ENCODE measurements at regions not wholly inside any gene's neighbourhood (a gene's known extent, or its start where the extent isn't known, plus 50 kb on each side); places are given as distances from the start of the nearest gene placed in this dataset.
"Not testable (repeated sequence)": the region's sequence is repeated elsewhere in the genome, so short reads cannot be mapped to it uniquely, and the experiment has no call there.

- no peak for DNase-seq
These were observed 318.8 kb downstream of the TSN start for GRCh38 chr2:122074201-122074600.

- DNase-seq = no peak
These were observed 319.9 kb downstream of the TSN start for GRCh38 chr2:122075381-122075780.

- DNase-seq = no peak
These were observed 321.7 kb downstream of the TSN start for GRCh38 chr2:122077114-122077513.

- no peak for DNase-seq
These were observed 322.3 kb downstream of the TSN start for GRCh38 chr2:122077771-122078170.

GRCh38 chr2:122078451-122078850 is 323.0 kb downstream of the TSN start:
- DNase-seq = no peak

- DNase-seq = no peak
These were observed 324.4 kb downstream of the TSN start for GRCh38 chr2:122079844-122080243.

GRCh38 chr2:122080316-122080715 is 324.9 kb downstream of the TSN start:
- DNase-seq = no peak

GRCh38 chr2:122080871-122081270 is 325.4 kb downstream of the TSN start:
- no peak for DNase-seq

- no peak for DNase-seq
These were observed 326.3 kb downstream of the TSN start for GRCh38 chr2:122081751-122082150.

GRCh38 chr2:122083256-122084048 is 328.0 kb downstream of the TSN start:
- no peak for DNase-seq

- DNase-seq = not testable (repeated sequence)
These were observed 330.2 kb downstream of the TSN start for GRCh38 chr2:122085672-122086071.

GRCh38 chr2:122094557-122094956 is 339.1 kb downstream of the TSN start:
- DNase-seq = no peak

- no peak for DNase-seq
These were observed 341.3 kb downstream of the TSN start for GRCh38 chr2:122096761-122097160.

GRCh38 chr2:122098306-122098705 is 342.9 kb downstream of the TSN start:
- no peak for DNase-seq

- DNase-seq = no peak
These were observed 344.9 kb downstream of the TSN start for GRCh38 chr2:122100346-122100745.

GRCh38 chr2:122100756-122101155 is 345.3 kb downstream of the TSN start:
- no peak for DNase-seq

- no peak for DNase-seq
These were observed 345.9 kb downstream of the TSN start for GRCh38 chr2:122101319-122101718.

GRCh38 chr2:122105171-122105876 is 349.9 kb downstream of the TSN start:
- DNase-seq = no peak

GRCh38 chr2:122105877-122106206 is 350.4 kb downstream of the TSN start:
- no peak for DNase-seq

GRCh38 chr2:122108186-122108585 is 352.7 kb downstream of the TSN start:
- DNase-seq = no peak

GRCh38 chr2:122112216-122113005 is 357.0 kb downstream of the TSN start:
- no peak for DNase-seq

- DNase-seq = no peak
These were observed 359.0 kb downstream of the TSN start for GRCh38 chr2:122114421-122114820.

GRCh38 chr2:122117371-122117770 is 361.9 kb downstream of the TSN start:
- no peak for DNase-seq

GRCh38 chr2:122129399-122129798 is 373.9 kb downstream of the TSN start:
- no peak for DNase-seq

Measured in T-helper 1 cell (primary cell).